Stomach (tissue), 8 donors: ENCODE measurements at regions not wholly inside any gene's neighbourhood (a gene's known extent, or its start where the extent isn't known, plus 50 kb on each side); places are given as distances from the start of the nearest gene placed in this dataset.

ENCODE experiments used
- DNase-seq, 2 donors: peaks; one replicate each; pipeline versions ENCODE4 v3.0.0 to v3.0.0-alpha.2; 2013 to 2019
- H3K27ac ChIP-seq, 5 donors: fragments of 200-600 bp in 4 of 5; sonication (generic) in 4 of 5; one replicate each; pipeline ENCODE4 v1.5.1; 2013 to 2019; ENCODE audit warnings: mild to moderate bottlenecking in 1 of 5, moderate library complexity in 1 of 5
- H3K27me3 ChIP-seq, 3 donors: fragments of 200-600 bp; sonication (generic); one replicate each; pipeline ENCODE4 v1.5.1; 2017 to 2019; ENCODE audit warnings: mixed run types in 1 of 3
- H3K36me3 ChIP-seq, 4 donors: fragments of 200-600 bp; sonication (generic); 1 replicate in 3 of 4; 2 replicates in 1 of 4; pipeline ENCODE4 v1.5.1; 2016 to 2019
- H3K4me1 ChIP-seq, 4 donors: fragments of 200-600 bp; sonication (generic); one replicate each; pipeline ENCODE4 v1.5.1; 2016 to 2019
- H3K4me3 ChIP-seq, 4 donors: fragments of 200-600 bp; sonication (generic) in 3 of 4; one replicate each; pipeline ENCODE4 v1.5.1; 2016 to 2019; ENCODE audit warnings: mild to moderate bottlenecking in 1 of 4
- H3K9me3 ChIP-seq, 4 donors: fragments of 200-600 bp; sonication (generic); one replicate each; pipeline ENCODE4 v1.5.1; 2016 to 2019
- EP300 ChIP-seq: sonication (generic); formaldehyde crosslinking; IDR thresholded peaks from one replicate; pipeline ENCODE4 v1.6.1; 2017; ENCODE audit warnings: antibody characterized with exemption
- POLR2A ChIP-seq, 4 donors: fragments of 450-650 bp; IDR thresholded peaks; one replicate each; pipeline ENCODE4 v1.6.1; 2016; ENCODE audit warnings: antibody characterized with exemption in 4 of 4, control low read depth in 2 of 4, mild to moderate bottlenecking in 1 of 4, moderate library complexity in 1 of 4
- POLR2AphosphoS5 ChIP-seq, 3 donors: sonication (generic); formaldehyde crosslinking; IDR thresholded peaks; one replicate each; pipeline ENCODE4 v1.6.1; 2016; ENCODE audit warnings: antibody characterized with exemption in 3 of 3
- WGBS, 5 donors: extraction: QIAGEN DNeasy Blood & Tissue Kit in 3 of 5; methylation state at CpG; one replicate each; pipeline versions ENCODE4 v1.1.5 to v1.1.7; 2013 to 2018; 5-methylcytosine and 5-hydroxymethylcytosine counted together
- intact Hi-C: fragments of 100-400 bp; cut with DNase I; formaldehyde crosslinking; loops from one replicate; pipeline ENCODE4 v1.15.1; 2023; ENCODE audit warnings: low total_unique reads
- TF ChIP-seq, protein P1 (sequence below), 7 experiments: fragments of 450-650 bp in 4 of 7; fragments of 200-600 bp in 3 of 7; sonication (generic) in 3 of 7; IDR thresholded peaks; one replicate each; pipeline ENCODE4 v1.5.1; 2016 to 2019; ENCODE audit warnings: antibody characterized with exemption in 7 of 7, control low read depth in 2 of 7, mild to moderate bottlenecking in 1 of 7
- donor health status: healthy with polysubstance abuse.
- donor health status: Bipolar disorder and iron deficiency.
- donor health status: healthy.

DNA sequence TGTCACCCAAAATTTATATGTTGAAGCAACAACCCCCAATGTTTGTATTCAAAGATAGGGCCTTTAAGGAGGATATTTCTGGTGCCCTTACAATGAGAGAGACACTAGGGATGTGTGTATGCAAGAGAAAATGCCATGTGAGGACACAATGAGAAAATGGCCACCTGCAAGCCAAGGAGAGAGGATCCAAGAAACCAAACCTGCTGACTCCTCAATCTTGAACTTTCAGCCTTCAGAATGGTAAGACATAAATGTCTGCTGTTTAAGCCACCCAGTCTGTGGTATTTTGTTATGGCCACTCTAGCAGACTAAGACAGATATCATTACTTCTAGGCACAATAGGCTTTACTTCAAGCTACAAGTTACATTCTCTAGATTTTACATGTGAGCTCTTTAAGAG lies 1145.1 kb upstream of the MAP3K7 start:
- H3K9me3 ChIP-seq, result no peaks in the 10 kb centered on the region
- H3K27ac ChIP-seq, result no peak overlapping the region
- H3K4me3 ChIP-seq, result no peak overlapping the region
- H3K4me1 ChIP-seq, result no peaks in the 10 kb centered on the region
- intact Hi-C loops, result no loop called here
- H3K27me3 ChIP-seq, result no peaks in the 10 kb centered on the region
- no peak for TF ChIP-seq POLR2AphosphoS5 (IDR thresholded peaks at IDR 0.05)
- TF ChIP-seq, protein P1, sequence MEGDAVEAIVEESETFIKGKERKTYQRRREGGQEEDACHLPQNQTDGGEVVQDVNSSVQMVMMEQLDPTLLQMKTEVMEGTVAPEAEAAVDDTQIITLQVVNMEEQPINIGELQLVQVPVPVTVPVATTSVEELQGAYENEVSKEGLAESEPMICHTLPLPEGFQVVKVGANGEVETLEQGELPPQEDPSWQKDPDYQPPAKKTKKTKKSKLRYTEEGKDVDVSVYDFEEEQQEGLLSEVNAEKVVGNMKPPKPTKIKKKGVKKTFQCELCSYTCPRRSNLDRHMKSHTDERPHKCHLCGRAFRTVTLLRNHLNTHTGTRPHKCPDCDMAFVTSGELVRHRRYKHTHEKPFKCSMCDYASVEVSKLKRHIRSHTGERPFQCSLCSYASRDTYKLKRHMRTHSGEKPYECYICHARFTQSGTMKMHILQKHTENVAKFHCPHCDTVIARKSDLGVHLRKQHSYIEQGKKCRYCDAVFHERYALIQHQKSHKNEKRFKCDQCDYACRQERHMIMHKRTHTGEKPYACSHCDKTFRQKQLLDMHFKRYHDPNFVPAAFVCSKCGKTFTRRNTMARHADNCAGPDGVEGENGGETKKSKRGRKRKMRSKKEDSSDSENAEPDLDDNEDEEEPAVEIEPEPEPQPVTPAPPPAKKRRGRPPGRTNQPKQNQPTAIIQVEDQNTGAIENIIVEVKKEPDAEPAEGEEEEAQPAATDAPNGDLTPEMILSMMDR (IDR thresholded peaks at IDR 0.05), result no peak
- TF ChIP-seq POLR2A (IDR thresholded peaks at IDR 0.05), result no peak
- no peak for TF ChIP-seq EP300
- DNase-seq, result no peak
- H3K36me3 ChIP-seq, result no peaks in the 10 kb centered on the region

DNA sequence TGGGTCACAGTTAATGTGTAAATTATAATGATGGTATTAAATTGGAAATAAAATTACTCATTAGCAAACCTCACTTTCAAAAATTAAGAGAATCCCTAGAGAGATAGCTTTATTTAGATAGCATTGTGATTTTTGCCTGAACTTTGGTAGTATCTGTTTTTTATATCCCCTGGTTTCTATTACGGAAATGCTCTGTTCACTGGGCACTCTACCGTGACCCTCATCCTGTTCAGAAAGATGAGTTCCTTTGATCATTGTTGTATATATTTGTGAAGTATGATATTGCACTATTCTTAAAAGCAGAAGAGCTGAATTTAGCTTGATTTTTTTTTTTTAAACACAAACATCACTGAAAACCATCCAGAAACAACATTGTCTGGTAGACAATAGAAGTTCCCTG lies 1143.8 kb upstream of the MAP3K7 start:
- 74 to 92% (median 88%) methylated on average over 2 of the region's 2 CpGs for WGBS, 5 donors
- Histone ChIP-seq H3K4me1 (no peaks in the 10 kb centered on the region), H3K27ac (no peak overlapping the region), H3K36me3 (no peaks in the 10 kb centered on the region), H3K4me3 (no peak overlapping the region), H3K27me3 (no peaks in the 10 kb centered on the region), H3K9me3 (no peaks in the 10 kb centered on the region)
- DNase-seq, result no peak
- intact Hi-C loops, result no loop called here
- TF ChIP-seq POLR2A (IDR thresholded peaks at IDR 0.05) (no peak), POLR2AphosphoS5 (IDR thresholded peaks at IDR 0.05) (no peak), EP300 (no peak)
- TF ChIP-seq, protein P1 (IDR thresholded peaks at IDR 0.05), result no peak

DNA sequence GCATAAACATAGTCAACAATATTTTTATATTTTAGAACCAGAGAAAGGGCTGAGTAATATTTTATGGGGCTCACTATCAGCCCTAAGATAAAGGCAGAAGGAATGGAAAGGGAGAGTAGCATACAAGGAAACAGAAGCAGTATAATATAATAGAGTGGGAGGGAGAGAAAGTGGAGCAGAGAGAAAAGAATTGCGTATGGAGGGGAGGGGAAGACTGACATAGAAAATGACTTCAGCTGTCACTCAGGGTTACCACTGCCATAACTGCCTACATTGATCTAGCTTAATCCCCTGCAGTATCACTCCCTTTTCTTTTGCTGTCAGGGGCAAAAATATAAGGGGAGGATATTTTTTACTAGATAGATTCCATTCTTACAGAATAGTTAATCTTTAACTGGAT lies 1133.5 kb upstream of the MAP3K7 start:
- TF ChIP-seq EP300 (no peak), POLR2A (IDR thresholded peaks at IDR 0.05) (no peak), POLR2AphosphoS5 (IDR thresholded peaks at IDR 0.05) (no peak)
- TF ChIP-seq, protein P1 (IDR thresholded peaks at IDR 0.05), result no peak
- 45 to 54% (median 45%) methylated on average over 1 of the region's 1 CpG for WGBS, 5 donors
- H3K36me3 ChIP-seq, result no peaks in the 10 kb centered on the region
- no peaks in the 10 kb centered on the region for H3K27me3 ChIP-seq
- H3K27ac ChIP-seq, result no peak overlapping the region
- H3K4me3 ChIP-seq, result no peak overlapping the region
- peaks cover 0 to 5% (median 0%) of the 10 kb centered on the region in 4 donors for H3K9me3 ChIP-seq
- H3K4me1 ChIP-seq, result no peaks in the 10 kb centered on the region
- intact Hi-C loops, result no loop called here
- DNase-seq, result no peak

DNA sequence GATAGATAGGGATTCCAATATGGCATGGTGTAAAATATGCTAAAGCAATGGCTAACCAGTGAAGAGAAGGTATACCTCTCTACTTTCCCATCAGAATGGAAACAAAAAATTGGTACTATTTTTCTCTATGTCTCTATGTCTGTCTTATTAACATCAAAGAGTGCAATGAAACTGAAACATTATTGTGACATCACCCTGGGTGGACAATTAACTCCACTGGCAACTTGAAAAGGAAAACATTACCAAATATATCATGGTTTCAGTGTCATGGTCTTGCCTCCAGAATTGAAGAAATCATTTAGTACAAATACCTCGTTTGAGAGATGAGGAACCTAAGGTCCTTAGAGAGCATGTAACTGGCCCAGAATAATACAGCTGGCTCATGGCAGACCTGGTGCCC lies 1132.5 kb upstream of the MAP3K7 start:
- TF ChIP-seq, protein P1 (IDR thresholded peaks at IDR 0.05), result no peak
- TF ChIP-seq EP300 (no peak), POLR2A (IDR thresholded peaks at IDR 0.05) (no peak), POLR2AphosphoS5 (IDR thresholded peaks at IDR 0.05) (no peak)
- no peak overlapping the region for H3K4me3 ChIP-seq
- no peaks in the 10 kb centered on the region for H3K4me1 ChIP-seq
- DNase-seq, result no peak
- H3K9me3 ChIP-seq, result no peaks in the 10 kb centered on the region
- intact Hi-C loops, result no loop called here
- WGBS, 5 donors, result 26 to 52% (median 37%) methylated on average over 1 of the region's 1 CpG
- no peak overlapping the region for H3K27ac ChIP-seq
- no peaks in the 10 kb centered on the region for H3K27me3 ChIP-seq
- no peaks in the 10 kb centered on the region for H3K36me3 ChIP-seq
